ENCODE measurements at regions not wholly inside any gene's neighbourhood (a gene's known extent, or its start where the extent isn't known, plus 50 kb on each side); places are given as distances from the start of the nearest gene placed in this dataset.

- no peak for DNase-seq
These were observed 746.6 kb downstream of the VRK1 start for GRCh38 chr14:97543816-97544215.

- DNase-seq: no peak
These were observed 747.4 kb downstream of the VRK1 start for GRCh38 chr14:97544571-97544970.

- DNase-seq: no peak
These were observed 749.5 kb downstream of the VRK1 start for GRCh38 chr14:97546491-97547230.

- DNase-seq: no peak
These were observed 753.3 kb downstream of the VRK1 start for GRCh38 chr14:97550463-97550862.

- no peak for DNase-seq
These were observed 757.4 kb downstream of the VRK1 start for GRCh38 chr14:97554597-97554996.

- no peak for DNase-seq
These were observed 767.2 kb downstream of the VRK1 start for GRCh38 chr14:97564334-97564733.

- no peak for DNase-seq
These were observed 774.0 kb downstream of the VRK1 start for GRCh38 chr14:97571201-97571600.

- no peak for DNase-seq
These were observed 774.8 kb downstream of the VRK1 start for GRCh38 chr14:97571866-97572555.

- no peak for DNase-seq
These were observed 775.6 kb downstream of the VRK1 start for GRCh38 chr14:97572583-97573458.

- DNase-seq: no peak
These were observed 778.5 kb downstream of the VRK1 start for GRCh38 chr14:97575677-97576076.

- DNase-seq: no peak
These were observed 781.9 kb downstream of the VRK1 start for GRCh38 chr14:97578982-97579548.

GRCh38 chr14:97581016-97581415, 783.8 kb downstream of the VRK1 start:
- DNase-seq: peak; percentile 42

- DNase-seq: no peak
These were observed 784.8 kb downstream of the VRK1 start for GRCh38 chr14:97582022-97582421.

- DNase-seq: no peak
These were observed 787.3 kb downstream of the VRK1 start for GRCh38 chr14:97584528-97584927.

GRCh38 chr14:97592341-97592980, 795.3 kb downstream of the VRK1 start:
- DNase-seq: no peak

- DNase-seq: no peak
These were observed 797.1 kb downstream of the VRK1 start for GRCh38 chr14:97594306-97594705.

GRCh38 chr14:97602438-97603117, 805.4 kb downstream of the VRK1 start:
- DNase-seq: no peak

GRCh38 chr14:97603201-97603600, 806.0 kb downstream of the VRK1 start:
- no peak for DNase-seq

- no peak for DNase-seq
These were observed 807.5 kb downstream of the VRK1 start for GRCh38 chr14:97604731-97605130.

- no peak for DNase-seq
These were observed 821.2 kb downstream of the VRK1 start for GRCh38 chr14:97618401-97618800.

- no peak for DNase-seq
These were observed 821.9 kb downstream of the VRK1 start for GRCh38 chr14:97618917-97619690.

All from NCI-H2107 (cell line).